GOT3 (cell line): ENCODE measurements at regions not wholly inside any gene's neighbourhood (a gene's known extent, or its start where the extent isn't known, plus 50 kb on each side); places are given as distances from the start of the nearest gene placed in this dataset.

Experiments used
- DNase-seq: peaks from one replicate; lab custom pipeline; 2025; ENCODE audit warnings: mixed read lengths; lab: John Stamatoyannopoulos, UW

DNA sequence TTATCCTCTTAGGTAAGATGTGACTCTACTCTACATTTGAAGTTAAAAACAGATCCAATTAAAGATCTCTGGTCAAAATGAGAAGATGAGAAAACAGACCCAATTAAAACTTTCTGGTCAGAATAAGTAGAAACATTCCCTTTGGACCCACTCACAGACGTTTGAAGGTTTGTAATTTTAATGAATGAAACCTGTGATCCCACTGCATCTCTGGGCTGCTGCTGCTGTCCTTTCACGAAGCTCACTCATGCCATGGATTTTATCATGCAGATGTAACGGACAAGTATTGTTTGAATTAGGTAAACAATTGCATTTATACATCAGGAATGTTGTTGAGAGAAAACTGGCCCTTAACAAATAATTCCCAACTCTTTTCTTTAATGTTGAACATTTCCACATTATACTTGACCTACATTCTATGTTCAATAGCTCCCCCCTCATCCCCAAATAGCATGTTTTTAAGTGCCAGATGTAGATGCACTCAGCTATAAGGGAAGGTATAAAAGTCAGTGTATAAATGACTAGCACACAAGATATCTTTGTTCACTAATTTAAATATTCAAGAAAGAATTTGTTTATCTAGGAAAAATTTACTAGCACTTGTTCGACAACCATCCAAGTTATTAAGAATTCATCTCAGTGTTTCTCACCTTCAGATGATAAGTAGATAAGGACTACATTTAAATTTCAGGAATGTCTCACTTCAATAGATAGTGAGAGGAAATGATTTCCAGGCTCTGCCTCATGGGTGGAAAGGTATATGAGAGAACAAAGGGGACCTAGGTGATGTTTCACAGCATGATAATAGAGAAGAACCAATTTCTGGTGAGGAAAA is 202.3 kb upstream of the LMNTD1 start:
- DNase-seq = no peak

DNA sequence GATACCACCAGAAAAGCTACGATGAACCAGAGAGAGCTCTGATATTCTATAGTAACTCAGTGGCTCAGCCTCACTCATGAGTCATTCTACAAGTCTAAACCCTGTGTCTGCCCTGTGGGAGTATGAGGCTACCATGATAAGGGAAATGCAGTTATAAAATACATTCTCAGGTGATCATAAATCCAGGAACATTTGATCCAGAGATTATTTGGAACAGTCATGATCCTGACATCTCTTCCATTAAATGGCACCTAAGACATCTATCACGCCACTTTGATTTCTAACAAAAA is 202.6 kb upstream of the RASSF8 start:
- DNase-seq = no peak

DNA sequence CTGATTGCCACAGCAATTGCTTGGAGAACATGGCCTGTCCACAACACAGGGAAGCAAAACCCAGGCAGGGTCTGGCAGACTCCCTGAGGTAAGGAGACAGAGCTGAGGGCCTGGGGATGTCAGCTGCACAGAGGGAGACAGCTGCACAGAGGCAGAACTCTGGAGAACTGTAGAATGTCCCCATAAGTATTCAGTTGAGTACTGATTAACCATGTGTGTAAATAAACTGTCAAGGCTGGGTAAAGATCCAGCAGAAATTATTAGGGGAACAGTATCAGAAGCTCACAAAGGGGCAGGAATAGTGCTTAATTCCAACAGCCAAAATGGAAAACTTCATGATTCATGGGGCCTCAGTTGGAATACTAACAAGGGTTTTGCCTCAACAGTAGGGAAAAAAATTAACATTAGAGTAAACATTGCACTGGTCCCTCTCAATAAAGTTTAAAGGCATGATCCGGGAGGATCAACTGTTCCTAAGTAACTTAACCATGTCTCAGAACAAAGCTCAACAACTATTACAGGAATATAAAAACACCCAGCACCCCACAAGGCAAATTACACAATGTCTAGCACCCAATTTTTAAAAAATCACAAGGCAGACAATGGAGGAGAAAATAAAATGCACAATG is 201.3 kb upstream of the RASSF8 start:
- no peak for DNase-seq

DNA sequence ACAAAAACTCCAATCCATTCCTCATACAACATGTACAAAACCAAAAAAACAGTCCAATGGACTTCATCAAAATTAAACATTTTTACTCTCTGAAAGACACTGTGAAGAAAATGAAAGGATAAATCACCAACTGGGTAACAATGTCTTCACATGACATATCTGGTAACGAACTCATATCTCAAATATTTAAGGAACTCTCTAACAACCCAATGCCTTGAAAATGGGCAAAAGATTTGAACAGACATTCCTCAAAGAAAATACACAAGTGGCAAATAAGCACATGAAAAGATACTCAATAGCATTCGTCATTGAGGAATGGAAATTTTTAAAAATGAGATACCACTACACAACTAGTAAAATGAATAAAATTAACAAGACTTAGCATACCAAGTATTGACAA is 198.7 kb upstream of the RASSF8 start:
- DNase-seq = no peak

DNA sequence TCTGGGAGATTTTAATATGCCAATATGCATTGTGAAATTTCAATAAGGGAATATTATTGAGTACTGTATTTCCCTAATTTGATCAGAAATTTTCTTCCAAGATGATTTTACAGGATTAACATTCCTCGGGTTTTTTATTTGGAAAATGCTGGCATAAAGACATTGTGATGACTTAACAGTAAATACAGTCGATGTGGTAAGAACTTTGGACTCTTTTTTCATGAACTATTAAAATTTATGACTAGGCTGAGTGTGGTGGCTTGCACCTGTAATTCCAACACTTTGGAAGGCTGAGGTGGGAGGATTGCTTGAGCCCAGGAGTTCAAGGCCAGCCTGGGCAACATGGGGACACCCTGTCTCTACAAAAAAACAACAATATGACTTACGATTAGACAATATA is 197.1 kb upstream of the RASSF8 start:
- DNase-seq = no peak

DNA sequence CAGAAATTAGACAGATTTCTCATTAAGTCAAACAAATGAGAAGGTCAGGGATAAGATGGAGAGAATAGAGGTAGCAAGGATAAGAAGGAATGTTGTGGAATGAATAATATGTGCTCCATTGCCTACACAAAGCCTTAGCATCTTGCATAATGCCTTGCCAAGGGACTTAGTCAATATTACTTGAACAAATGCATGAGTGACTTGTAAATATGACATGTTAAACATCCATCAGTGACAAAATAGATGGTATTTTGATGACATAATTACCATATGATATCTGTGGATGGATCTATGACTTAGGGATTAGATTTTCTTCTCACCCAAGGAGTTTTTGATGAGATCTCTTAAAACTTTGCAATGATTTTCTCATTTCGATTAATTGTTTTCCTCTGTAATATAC is 194.1 kb upstream of the RASSF8 start:
- no peak for DNase-seq

DNA sequence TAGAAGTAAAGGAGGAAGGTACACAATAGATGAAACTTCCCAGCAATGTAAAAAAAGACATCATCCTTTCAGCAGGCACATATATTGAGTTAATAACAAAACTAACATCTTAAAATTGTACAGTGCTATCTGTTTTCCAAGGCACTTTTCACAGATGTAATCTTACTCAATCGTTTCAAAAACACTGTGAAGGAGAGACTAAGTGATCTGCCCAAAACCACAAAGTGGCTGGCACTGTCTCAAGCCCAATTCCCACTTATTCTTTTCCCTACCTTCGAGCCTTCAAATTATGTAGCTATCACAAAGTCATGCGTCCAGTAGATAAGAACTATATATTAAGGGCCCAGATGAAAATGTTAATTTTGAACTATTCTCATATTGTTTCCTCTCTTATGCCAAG is 193.6 kb upstream of the RASSF8 start:
- no peak for DNase-seq

DNA sequence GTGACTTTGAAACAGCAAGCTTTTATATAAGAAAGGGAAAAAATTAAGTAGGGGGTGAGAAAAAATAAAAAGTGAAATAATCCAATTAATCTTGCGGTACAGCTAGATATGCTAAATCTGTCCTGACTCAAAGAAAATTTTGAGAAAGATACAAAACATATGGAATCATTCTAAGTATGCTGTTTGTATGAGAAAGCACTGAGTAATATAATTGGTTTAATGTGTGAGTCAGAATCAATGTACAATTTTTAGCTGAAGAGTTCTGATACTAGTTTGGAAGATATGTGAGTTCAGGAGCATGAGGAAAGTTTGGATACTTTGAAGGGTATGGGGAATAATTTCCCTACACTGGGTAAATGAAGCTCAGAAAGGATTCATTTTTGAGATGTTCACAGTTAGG is 190.9 kb upstream of the RASSF8 start:
- DNase-seq = no peak

DNA sequence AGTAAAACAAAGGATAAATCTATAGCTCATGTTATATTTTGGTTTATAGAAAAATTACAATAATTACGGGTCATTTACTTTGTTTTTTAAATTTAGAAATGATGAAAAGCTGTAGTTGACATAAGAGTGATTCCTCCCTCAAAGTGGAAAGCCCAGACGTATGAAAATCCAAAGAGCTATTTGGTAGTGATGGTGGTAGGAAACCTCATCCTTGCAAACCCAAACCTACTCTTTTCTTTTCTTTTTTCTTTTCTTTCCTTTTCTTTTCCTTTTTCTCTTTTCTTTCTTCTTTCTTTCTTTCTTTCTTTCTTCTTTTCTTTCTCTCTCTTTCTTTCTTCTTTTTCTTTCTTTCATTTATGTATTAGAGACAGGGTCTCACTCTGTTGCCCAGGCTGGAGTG is 190.3 kb upstream of the RASSF8 start:
- DNase-seq = no peak

DNA sequence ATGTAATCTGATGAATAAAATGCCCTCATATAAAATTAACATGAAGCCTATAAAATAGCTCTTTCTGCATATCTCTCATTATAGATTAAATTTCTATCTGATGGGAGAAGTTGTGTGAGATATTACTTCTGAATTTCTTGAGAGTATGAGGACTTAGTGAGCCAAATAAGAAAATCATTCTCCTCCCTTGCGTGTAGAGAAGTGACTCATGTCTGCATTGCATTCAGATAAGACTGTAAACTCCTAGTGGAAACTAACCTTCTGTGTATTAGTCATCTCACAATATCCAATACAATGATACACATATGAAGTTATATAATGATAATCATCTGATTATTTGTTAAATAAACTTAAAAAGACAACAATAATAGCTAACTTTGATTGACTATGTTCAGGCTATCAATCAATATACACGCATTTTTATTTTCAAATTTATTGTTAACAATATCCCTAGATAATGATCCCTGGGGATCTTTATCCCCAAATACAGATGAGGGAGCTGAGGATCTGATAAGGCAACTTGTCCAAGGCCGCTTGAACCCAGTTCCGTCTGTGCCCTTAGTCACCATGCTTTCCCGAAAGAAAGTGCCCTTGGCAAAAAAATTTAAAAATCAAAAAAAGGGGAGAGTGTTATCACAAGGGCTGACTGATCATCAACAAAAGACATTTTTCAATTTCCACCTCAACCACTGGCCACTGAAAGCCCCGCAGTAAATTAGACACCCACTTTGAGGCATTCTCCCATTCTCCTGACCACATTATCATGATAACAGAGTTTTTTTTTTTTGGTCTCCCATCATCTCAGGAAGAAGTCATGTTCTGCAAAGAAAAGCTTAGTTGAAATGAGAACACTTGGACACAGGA is 189.2 kb upstream of the RASSF8 start:
- DNase-seq = no peak

DNA sequence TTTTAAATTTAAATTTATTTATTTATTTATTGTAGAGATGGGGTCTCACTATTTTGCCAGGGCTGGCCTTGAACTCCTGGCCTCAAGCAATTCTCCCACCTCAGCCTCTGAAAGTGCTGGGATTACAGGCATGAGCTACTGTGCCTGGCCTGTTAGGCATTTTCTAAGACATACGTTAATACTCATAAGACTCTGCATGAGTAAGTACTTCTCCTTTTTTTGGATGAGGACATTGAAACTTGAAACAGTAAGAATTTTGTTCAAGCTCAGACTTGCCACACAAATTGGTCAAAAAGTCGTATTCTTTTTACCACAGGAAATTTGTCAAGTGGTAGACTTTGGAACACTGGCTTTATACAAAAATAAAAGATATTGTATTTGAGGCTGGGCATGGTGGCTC is 187.4 kb upstream of the RASSF8 start:
- no peak for DNase-seq

DNA sequence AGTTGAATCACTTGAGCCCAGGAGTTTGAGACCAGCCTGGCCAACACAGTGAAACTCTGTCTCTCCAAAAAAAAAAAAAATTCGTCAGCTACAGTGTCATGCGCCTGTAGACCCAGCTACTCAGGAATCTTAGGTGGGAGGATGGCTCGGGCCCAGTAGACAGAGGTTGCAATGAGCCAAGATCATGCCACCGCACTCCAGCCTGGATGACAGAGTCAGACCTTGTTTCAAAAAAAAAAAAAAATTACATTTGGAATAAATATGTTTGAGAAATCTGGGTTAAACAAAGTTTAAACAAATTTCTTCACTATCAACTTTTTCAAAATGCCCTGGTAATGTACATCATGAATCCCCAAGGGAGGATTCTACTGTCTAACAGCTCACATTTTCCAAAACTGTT is 187.0 kb upstream of the RASSF8 start:
- DNase-seq = no peak

DNA sequence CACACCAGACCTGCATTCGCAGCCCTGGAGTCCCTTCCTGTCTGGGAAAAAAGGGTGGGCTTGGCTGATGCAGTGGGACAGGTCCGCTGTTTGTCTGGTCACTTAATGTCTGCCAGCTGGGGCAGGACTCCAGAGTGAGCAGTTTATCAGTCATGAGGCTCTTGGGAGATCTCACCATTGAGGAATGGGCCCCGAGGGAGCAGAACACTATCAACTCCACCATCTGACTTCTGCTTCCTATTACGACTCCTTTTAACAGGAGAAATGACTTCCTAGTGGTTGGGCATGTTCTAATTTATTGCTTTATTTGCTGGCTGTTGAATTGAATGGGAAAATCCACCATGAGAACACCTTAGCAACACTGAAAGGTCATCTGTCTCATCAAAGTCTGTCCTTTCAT is 182.5 kb upstream of the RASSF8 start:
- DNase-seq = no peak

DNA sequence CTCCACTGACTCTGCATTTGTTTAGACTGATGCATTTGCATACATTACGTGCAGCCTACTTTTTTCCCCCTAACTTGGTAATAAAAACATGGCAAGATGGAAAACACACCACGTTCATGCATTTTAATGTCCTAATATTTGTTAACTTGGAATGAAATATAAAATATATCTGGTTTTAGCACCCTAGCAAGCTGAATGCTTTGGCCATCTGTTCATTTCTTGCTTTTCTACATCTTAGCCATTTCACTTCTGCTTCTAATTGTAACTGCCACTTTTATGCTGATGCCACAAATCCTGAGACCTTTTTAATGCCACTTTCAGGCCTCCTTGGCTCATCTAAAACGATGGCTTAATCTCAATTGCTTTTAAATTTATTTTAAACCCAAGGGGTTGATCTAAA is 177.7 kb upstream of the RASSF8 start:
- no peak for DNase-seq

DNA sequence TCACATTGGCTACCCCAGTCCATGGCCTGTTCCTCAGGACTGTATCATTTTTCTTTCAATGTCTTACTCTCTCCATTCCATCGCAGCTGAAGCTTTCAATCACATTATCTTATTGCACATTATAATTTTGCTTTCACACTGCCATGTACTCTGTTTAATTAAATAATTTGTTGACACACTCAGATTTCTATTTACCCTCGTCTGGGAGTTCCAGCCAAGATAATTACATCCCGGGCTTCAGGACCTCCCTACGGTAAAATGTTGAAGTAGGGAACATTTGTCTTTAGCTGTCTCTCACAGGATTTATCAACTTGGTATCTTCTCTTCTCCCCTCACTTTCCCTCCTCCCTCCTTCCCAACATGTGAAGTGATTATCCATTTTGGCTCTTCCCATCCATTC is 177.2 kb upstream of the RASSF8 start:
- no peak for DNase-seq

DNA sequence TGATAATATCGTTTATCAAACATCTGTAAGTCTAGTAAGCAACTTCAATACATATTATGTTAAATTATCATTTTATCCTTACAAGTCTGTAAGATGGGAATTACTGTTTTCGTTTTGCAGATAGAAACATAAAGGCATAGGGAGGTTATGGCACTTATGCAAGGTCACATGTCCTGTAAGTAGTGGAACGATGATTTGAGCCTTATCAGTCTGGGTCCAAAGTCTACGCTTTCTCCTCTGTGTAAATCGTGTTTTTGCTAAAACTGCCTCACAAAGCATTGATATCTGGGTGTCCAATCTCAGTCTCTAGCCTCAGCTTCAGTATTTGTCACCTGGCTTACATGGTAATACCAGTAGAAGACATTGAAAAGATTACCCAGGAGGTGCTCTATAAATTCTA is 174.9 kb upstream of the RASSF8 start:
- DNase-seq = no peak

DNA sequence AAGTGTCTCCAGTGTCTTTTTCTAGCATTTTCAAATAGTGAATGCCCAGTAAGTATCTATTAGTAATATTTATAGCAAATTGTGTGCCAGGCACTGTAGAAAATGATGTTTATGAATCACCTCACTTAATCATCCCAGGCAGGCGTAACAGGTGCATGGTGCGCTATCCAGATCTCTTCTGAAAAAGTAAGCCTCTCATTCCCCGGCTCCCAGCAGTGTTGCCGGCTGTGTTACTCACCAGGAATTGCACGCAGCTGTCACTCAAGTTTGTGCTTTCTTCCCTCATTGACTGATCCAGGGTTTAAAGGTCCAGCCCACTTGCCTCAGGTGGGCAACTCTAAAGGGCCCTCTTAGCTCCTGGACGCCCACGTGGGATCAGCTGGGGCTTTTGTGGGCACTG is 173.8 kb upstream of the RASSF8 start:
- DNase-seq = no peak

DNA sequence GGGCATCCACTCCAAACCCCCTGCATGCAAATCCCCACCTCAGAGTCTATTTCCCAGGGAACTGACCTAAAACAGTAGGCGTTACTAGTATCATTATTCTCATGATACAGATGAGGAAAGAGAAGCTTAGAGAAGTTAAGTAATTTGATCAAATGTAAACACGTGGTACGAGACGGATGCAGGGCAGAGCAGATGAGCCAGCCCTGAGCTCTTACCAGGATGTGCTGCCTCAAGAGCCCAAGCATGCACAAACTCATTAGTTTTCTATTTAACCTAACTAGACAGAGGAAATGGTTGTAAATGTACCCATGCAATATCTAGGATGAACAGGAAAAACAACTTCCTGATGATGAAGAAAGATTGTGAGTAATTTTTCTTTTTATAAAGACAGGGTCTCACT is 173.3 kb upstream of the RASSF8 start:
- DNase-seq = no peak

DNA sequence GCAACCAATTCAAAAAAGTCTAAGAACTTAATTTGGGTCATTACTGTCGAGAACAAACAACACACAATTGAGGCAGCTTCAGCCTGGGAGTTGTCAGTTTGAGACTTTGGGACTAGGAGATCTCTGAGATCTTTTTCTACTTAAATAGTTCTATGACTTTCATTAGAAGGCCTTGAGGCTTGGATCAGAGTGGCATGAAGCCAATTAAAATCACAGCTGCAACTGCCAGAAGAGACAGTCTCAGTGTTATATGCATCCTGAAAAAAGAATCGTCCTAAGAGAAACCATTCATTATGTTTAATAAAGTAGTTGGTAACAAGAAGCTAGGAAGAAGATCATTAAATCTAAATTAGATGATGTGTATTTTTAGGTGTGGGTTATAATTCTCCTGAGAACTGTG is 170.8 kb upstream of the RASSF8 start:
- no peak for DNase-seq

DNA sequence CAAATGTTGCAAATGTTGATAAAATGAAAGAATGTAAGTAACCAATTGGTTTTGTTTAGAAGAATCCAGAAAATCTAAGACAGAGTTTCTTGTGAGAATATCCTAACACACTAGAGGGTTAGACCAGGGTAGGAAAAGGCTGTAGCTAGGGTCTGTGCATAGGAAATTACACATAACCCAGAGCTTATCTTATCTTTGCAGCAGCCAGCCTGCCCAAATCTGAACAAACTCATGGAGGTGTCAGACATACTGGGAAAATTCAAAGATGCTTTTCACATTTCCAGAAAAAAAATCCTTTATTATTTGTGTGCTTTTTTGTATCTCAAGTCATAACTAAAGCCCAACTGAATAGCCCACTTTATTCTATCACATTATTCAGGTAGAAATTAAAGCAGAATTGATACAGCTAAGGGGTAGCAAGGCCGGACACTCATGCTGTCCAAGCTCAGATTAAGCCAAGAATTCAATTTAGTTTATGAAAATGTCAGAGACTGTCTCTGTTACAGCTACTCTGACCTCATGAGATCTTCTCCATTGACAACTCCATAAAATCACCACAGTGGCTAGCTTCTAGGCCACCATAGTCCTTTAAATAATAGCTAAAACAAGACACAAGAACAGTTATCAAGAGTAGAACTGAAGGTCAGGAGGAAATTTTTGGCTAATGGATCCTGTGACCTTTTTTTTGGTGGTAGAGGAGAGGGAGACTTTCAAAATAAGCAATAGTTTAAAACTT is 169.6 kb upstream of the RASSF8 start:
- DNase-seq = no peak

DNA sequence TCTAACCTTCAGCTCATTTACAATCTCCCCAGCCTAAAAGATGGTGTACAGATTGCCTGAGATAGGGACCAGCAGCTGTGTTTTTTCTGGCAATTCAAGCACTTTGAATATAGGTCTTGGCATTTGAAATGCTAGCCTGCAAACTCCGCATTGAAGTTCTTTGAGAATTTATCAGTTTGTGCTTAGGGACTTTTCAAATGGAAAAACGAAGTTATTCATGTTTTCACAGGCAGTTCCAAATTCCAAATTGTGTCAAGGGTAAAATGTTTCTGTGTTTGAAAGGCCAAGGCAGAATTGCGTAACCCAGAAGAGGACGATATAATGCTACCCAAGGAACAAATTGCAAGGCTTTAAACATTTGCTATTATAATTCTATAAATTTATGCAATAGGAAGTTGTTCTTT is 168.9 kb upstream of the RASSF8 start:
- DNase-seq = no peak

DNA sequence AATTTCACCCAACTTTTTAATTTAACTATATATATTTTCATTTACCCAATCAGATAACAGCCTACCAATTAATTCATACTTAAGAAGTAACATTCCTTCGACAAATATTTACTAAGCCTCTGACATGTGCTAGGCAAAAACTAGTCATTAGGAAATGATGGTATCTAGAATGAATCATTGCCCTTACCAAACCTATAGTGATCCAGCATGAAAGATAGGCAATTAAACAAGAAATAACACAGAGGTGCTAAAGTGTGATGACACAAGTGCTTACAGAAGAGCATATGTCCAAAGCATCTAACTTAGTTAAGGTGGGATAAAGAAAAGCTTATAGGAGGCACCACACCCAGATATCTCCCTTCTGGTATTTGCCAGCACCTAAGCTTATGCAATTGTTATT is 166.5 kb upstream of the RASSF8 start:
- DNase-seq = no peak

DNA sequence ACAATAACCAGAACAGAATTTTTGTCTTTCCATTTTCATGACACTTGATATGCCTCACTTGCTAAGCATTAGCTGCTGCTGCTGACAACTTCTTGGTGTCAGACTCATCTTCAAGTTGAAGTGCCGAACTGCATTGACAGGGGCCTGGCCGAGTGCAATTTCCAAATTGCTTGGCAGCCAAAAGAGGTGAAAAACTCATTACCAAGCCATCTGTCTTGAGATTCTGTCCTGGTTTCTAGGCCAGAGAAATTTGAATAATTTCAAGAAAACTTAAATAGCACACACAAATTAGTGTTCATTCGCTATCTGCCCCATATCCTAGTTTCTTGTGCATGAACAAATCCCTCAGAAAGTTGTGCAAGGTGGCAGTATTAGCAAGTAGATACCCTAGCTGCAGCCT is 165.3 kb upstream of the RASSF8 start:
- no peak for DNase-seq
